ENCODE measurements at regions not wholly inside any gene's neighbourhood (a gene's known extent, or its start where the extent isn't known, plus 50 kb on each side); places are given as distances from the start of the nearest gene placed in this dataset.

DNA sequence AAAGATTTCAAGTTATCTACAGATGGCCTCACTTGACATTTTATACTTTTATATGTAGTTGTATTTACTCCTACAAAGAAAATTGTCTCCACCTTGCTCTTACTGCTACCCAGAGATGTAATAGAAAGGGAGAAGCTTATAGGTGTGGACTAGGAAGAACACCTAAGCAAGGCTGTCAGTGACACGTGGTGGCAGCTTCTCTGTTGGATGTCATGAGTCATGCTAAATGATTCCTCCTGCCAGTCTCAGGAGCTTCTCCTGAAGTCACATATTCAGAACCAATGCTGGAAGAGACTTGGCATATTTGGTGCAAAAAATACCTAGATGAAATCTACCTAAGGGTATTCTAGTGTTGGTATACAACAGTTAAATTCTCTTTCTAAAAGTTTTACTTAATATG, 184.7 kb downstream of the LRRC3B start:
- TF ChIP-seq, protein P1, sequence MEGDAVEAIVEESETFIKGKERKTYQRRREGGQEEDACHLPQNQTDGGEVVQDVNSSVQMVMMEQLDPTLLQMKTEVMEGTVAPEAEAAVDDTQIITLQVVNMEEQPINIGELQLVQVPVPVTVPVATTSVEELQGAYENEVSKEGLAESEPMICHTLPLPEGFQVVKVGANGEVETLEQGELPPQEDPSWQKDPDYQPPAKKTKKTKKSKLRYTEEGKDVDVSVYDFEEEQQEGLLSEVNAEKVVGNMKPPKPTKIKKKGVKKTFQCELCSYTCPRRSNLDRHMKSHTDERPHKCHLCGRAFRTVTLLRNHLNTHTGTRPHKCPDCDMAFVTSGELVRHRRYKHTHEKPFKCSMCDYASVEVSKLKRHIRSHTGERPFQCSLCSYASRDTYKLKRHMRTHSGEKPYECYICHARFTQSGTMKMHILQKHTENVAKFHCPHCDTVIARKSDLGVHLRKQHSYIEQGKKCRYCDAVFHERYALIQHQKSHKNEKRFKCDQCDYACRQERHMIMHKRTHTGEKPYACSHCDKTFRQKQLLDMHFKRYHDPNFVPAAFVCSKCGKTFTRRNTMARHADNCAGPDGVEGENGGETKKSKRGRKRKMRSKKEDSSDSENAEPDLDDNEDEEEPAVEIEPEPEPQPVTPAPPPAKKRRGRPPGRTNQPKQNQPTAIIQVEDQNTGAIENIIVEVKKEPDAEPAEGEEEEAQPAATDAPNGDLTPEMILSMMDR (IDR thresholded peaks at IDR 0.05 in 8 of 11, conservative IDR thresholded peaks at IDR 0.05 in 3 of 11), result no peak
- no peak for TF ChIP-seq POLR2AphosphoS5 (IDR thresholded peaks at IDR 0.05)
